Right lobe of liver (tissue), 6 donors: ENCODE measurements at regions not wholly inside any gene's neighbourhood (a gene's known extent, or its start where the extent isn't known, plus 50 kb on each side); places are given as distances from the start of the nearest gene placed in this dataset.

Experiments used
- ATAC-seq, 4 donors: fragments of 200-7000 bp; cut with Tn5 transposase; one replicate each; pipeline ENCODE4 v1.9.1; 2020; ENCODE audit warnings: mild to moderate bottlenecking in 4 of 4, moderate library complexity in 4 of 4
- DNase-seq, 3 donors: peaks; one replicate each; pipeline ENCODE4 v3.0.0-alpha.2; 2020
- H3K27ac ChIP-seq, 3 donors: fragments of 200-600 bp; one replicate each; pipeline ENCODE4 v1.8.0; 2022
- H3K27me3 ChIP-seq, 2 donors: fragments of 200-600 bp; one replicate each; pipeline ENCODE4 v1.8.0; 2022
- H3K36me3 ChIP-seq, 4 donors: fragments of 200-600 bp; sonication (generic) in 1 of 4; one replicate each; pipeline versions ENCODE4 v1.5.1 to v1.8.0; 2017 to 2022; ENCODE audit warnings: control low read depth in 1 of 4
- H3K4me1 ChIP-seq, 4 donors: fragments of 200-600 bp; sonication (generic) in 1 of 4; one replicate each; pipeline versions ENCODE4 v1.5.1 to v1.8.0; 2017 to 2022; ENCODE audit warnings: control low read depth in 1 of 4
- H3K4me3 ChIP-seq, 3 donors: fragments of 200-600 bp; one replicate each; pipeline ENCODE4 v1.8.0; 2022
- H3K9me3 ChIP-seq, 4 donors: fragments of 200-600 bp; sonication (generic) in 1 of 4; one replicate each; pipeline versions ENCODE4 v1.5.1 to v1.8.0; 2017 to 2022; ENCODE audit warnings: control low read depth in 1 of 4
- CTCF ChIP-seq, 4 donors: fragments of 200-600 bp in 3 of 4; fragments of 450-650 bp in 1 of 4; IDR thresholded peaks; one replicate each; pipeline versions ENCODE4 v1.5.1 to v1.8.0; 2016 to 2022; ENCODE audit warnings: antibody characterized with exemption in 4 of 4, mild to moderate bottlenecking in 2 of 4
- POLR2A ChIP-seq: fragments of 450-650 bp; IDR thresholded peaks from one replicate; pipeline ENCODE4 v1.6.1; 2017; ENCODE audit warnings: antibody characterized with exemption, mild to moderate bottlenecking
- WGBS: methylation state at CpG from one replicate; pipeline ENCODE4 v1.1.6; 2018; ENCODE audit warnings: low coverage, low lambda C conversion rate; ENCODE audit not compliant: insufficient coverage; ENCODE audit errors: missing lambda C conversion rate; 5-methylcytosine and 5-hydroxymethylcytosine counted together
- intact Hi-C, 2 donors: fragments of 100-400 bp; cut with DNase I; formaldehyde crosslinking; loops; one replicate each; pipeline versions ENCODE4 v1.11.2 to v1.14.1; 2022
- donor health status: DM: no; HTN: yes; CAD: no.
- donor health status: DM: no; HTN: no; CAD: no.
- donor health status: DM: no; HTN: no; CAD: no.
- donor health status: DM: no; HTN: yes; CAD: no.
- donor health status: DM: no; HTN: yes; CAD: no.

GRCh38 chr16:11407047-11407982 lies 62.1 kb downstream of the RMI2 start:
- ATAC-seq (peak; percentile 80 to 90 (median 86)), DNase-seq (peak in 1 of 3 donors; percentile 67)
- no peaks in the 10 kb centered on the region for H3K36me3 ChIP-seq
- H3K27ac ChIP-seq = no peak overlapping the region
- WGBS = 38% methylated on average over 11 of the region's 17 CpGs
- H3K4me3 ChIP-seq = no peak overlapping the region
- TF ChIP-seq POLR2A (no peak), CTCF (IDR thresholded peaks at IDR 0.05) (peak; percentile 65 to 89 (median 76))
- H3K9me3 ChIP-seq = no peaks in the 10 kb centered on the region
- no peaks in the 10 kb centered on the region for H3K4me1 ChIP-seq
- H3K27me3 ChIP-seq = no peaks in the 10 kb centered on the region
- intact Hi-C loops = loop anchor here in 1 of 2 donors (10.0 kb wide), 1 partner anchor 237 kb away; no protein-coding TSS in a partner anchor

GRCh38 chr16:11408216-11408615 lies 63.0 kb downstream of the RMI2 start:
- Histone ChIP-seq H3K36me3 (no peaks in the 10 kb centered on the region), H3K4me1 (no peaks in the 10 kb centered on the region), H3K27me3 (no peaks in the 10 kb centered on the region), H3K4me3 (no peak overlapping the region), H3K9me3 (no peaks in the 10 kb centered on the region), H3K27ac (no peak overlapping the region)
- ATAC-seq = no peak
- TF ChIP-seq CTCF (IDR thresholded peaks at IDR 0.05) (no peak), POLR2A (no peak)
- WGBS = 64% methylated on average over 8 of the region's 8 CpGs
- no peak for DNase-seq
- intact Hi-C loops = loop anchor here in 1 of 2 donors (10.0 kb wide), 1 partner anchor 237 kb away; no protein-coding TSS in a partner anchor

- no peak for ATAC-seq
- Histone ChIP-seq H3K9me3 (no peaks in the 10 kb centered on the region), H3K27ac (no peak overlapping the region), H3K27me3 (no peaks in the 10 kb centered on the region), H3K4me1 (no peaks in the 10 kb centered on the region), H3K4me3 (no peak overlapping the region), H3K36me3 (no peaks in the 10 kb centered on the region)
- TF ChIP-seq POLR2A = no peak
- TF ChIP-seq CTCF (IDR thresholded peaks at IDR 0.05) = no peak
- no peak for DNase-seq
- intact Hi-C loops = loop anchor here in 1 of 2 donors (10.0 kb wide), 1 partner anchor 235 kb away; no protein-coding TSS in a partner anchor
- 51% methylated on average over 6 of the region's 6 CpGs for WGBS
Observed at GRCh38 chr16:11409398-11409797, 64.1 kb downstream of the RMI2 start.

GRCh38 chr16:11410376-11411058 lies 65.3 kb downstream of the RMI2 start:
- DNase-seq (peak in 1 of 3 donors; percentile 50), ATAC-seq (peak in 2 of 4 donors; percentile 36 to 46)
- TF ChIP-seq POLR2A (no peak), CTCF (IDR thresholded peaks at IDR 0.05) (no peak)
- no peak overlapping the region for H3K4me3 ChIP-seq
- H3K4me1 ChIP-seq = no peaks in the 10 kb centered on the region
- no peaks in the 10 kb centered on the region for H3K36me3 ChIP-seq
- intact Hi-C loops = loop anchor here in 1 of 2 donors (10.0 kb wide), 1 partner anchor 104 kb away; no protein-coding TSS in a partner anchor
- no peak overlapping the region for H3K27ac ChIP-seq
- no peaks in the 10 kb centered on the region for H3K27me3 ChIP-seq
- no peaks in the 10 kb centered on the region for H3K9me3 ChIP-seq
- 72% methylated on average over 7 of the region's 12 CpGs for WGBS
